PC-9 (cell line): ENCODE measurements at regions not wholly inside any gene's neighbourhood (a gene's known extent, or its start where the extent isn't known, plus 50 kb on each side); places are given as distances from the start of the nearest gene placed in this dataset.
"Not testable (repeated sequence)": the region's sequence is repeated elsewhere in the genome, so short reads cannot be mapped to it uniquely, and the experiment has no call there.

Experiments
- BruUV-seq: library from RNA; stranded (reverse); fragments of 400-500 nt; replicated peaks from 2 replicates; lab custom pipeline; 2021; lab: Mats Ljungman, UMichigan
- CTCF ChIA-PET: fragments of 300-600 bp; sonication (Branson Sonifier 250); formaldehyde crosslinking; loops from one replicate; lab custom pipeline; 2022; ENCODE audit warnings: antibody characterized with exemption; lab: Charles Lee
- POLR2A ChIA-PET: fragments of 300-600 bp; sonication (Branson Sonifier 250); formaldehyde crosslinking; loops from one replicate; lab custom pipeline; 2022; ENCODE audit warnings: antibody characterized with exemption; ENCODE audit not compliant: unreplicated experiment; lab: Charles Lee
- DNase-seq, 2 experiments: peaks; one replicate each; pipeline versions ENCODE4 v3.0.0 to v3.0.0-alpha.2; 2015 to 2022; ENCODE audit warnings: mixed read lengths in 1 of 2
- H2AFZ ChIP-seq: fragments of 200-600 bp; sonication (generic); 2 replicates; pipeline ENCODE4 v1.8.1; 2017; ENCODE audit warnings: antibody characterized with exemption
- H3F3A ChIP-seq: fragments of 200-600 bp; sonication (generic); 2 replicates; pipeline ENCODE4 v1.8.1; 2017; ENCODE audit warnings: antibody characterized with exemption, mild to moderate bottlenecking, low read depth; ENCODE audit not compliant: insufficient read depth
- H3K27ac ChIP-seq: fragments of 200-600 bp; sonication (generic); 2 replicates; pipeline ENCODE4 v1.6.1; 2016; ENCODE audit warnings: mixed run types
- H3K27me3 ChIP-seq: fragments of 200-600 bp; sonication (generic); 2 replicates; pipeline ENCODE4 v1.6.1; 2016; ENCODE audit warnings: low read depth, mixed run types; ENCODE audit not compliant: insufficient read depth
- H3K36me3 ChIP-seq: fragments of 200-600 bp; sonication (generic); 2 replicates; pipeline ENCODE4 v1.6.1; 2016; ENCODE audit warnings: low read depth, mixed run types
- H3K4me1 ChIP-seq: fragments of 200-600 bp; sonication (generic); replicated peaks from 2 replicates; pipeline ENCODE4 v1.6.1; 2016; ENCODE audit warnings: mixed run types; ENCODE audit not compliant: insufficient read depth
- H3K4me2 ChIP-seq: fragments of 200-600 bp; sonication (generic); 2 replicates; pipeline ENCODE4 v1.6.1; 2017; ENCODE audit warnings: mixed run types
- H3K4me3 ChIP-seq: fragments of 200-600 bp; sonication (generic); 2 replicates; pipeline ENCODE4 v1.6.1; 2016; ENCODE audit warnings: mixed run types
- H3K79me2 ChIP-seq: fragments of 200-600 bp; sonication (generic); 2 replicates; pipeline ENCODE4 v1.6.1; 2017; ENCODE audit warnings: low read depth, mixed run types
- H3K9me2 ChIP-seq: fragments of 200-600 bp; sonication (generic); 2 replicates; pipeline ENCODE4 v1.8.1; 2017; ENCODE audit warnings: mild to moderate bottlenecking; ENCODE audit not compliant: insufficient read depth
- H3K9me3 ChIP-seq: fragments of 200-600 bp; sonication (generic); 2 replicates; pipeline ENCODE4 v1.8.1; 2016; ENCODE audit warnings: low read depth; ENCODE audit not compliant: insufficient read depth
- H4K20me1 ChIP-seq: fragments of 200-600 bp; sonication (generic); 2 replicates; pipeline ENCODE4 v1.8.1; 2017; ENCODE audit not compliant: insufficient read depth
- CTCF ChIP-seq: fragments of 200-600 bp; sonication (generic); conservative IDR thresholded peaks from 2 replicates; pipeline ENCODE4 v1.6.1; 2017; ENCODE audit warnings: mixed run types, antibody characterized with exemption, mild to moderate bottlenecking, moderate library complexity
- EZH2 ChIP-seq: fragments of 200-600 bp; sonication (generic); IDR thresholded peaks from 2 replicates; pipeline ENCODE4 v1.8.0; 2017; ENCODE audit warnings: antibody characterized with exemption, low read depth
- intact Hi-C: fragments of 100-400 bp; cut with micrococcal nuclease; formaldehyde crosslinking; loops from one replicate; pipeline ENCODE4 v1.10.0; 2022; ENCODE audit not compliant: unreplicated experiment

GRCh38 chr2:158878003-158878402 is 82.9 kb downstream of the DAPL1 start:
- ChIA-PET POLR2A (no interaction called here), CTCF (interaction anchor here (0.7 kb wide), 1 partner anchor 191 kb away, joined by 4 read pairs; no protein-coding TSS in a partner anchor)
- DNase-seq = no peak
- no peaks in the 10 kb centered on the region for H3K9me2 ChIP-seq
- H3K4me2 ChIP-seq = no peak overlapping the region
- H2AFZ ChIP-seq = no peak overlapping the region
- no peak overlapping the region for H3K27ac ChIP-seq
- TF ChIP-seq CTCF = no peak
- TF ChIP-seq EZH2 = no peak
- BruUV-seq = no TSS peak
- H3K9me3 ChIP-seq = no peaks in the 10 kb centered on the region
- H3K4me3 ChIP-seq = no peak overlapping the region
- intact Hi-C loops = no loop called here
- no peaks in the 10 kb centered on the region for H4K20me1 ChIP-seq
- H3K79me2 ChIP-seq = no peaks in the 10 kb centered on the region
- no peaks in the 10 kb centered on the region for H3K4me1 ChIP-seq
- no peaks in the 10 kb centered on the region for H3K27me3 ChIP-seq
- no peaks in the 10 kb centered on the region for H3K36me3 ChIP-seq
- H3F3A ChIP-seq = no peaks in the 10 kb centered on the region

DNA sequence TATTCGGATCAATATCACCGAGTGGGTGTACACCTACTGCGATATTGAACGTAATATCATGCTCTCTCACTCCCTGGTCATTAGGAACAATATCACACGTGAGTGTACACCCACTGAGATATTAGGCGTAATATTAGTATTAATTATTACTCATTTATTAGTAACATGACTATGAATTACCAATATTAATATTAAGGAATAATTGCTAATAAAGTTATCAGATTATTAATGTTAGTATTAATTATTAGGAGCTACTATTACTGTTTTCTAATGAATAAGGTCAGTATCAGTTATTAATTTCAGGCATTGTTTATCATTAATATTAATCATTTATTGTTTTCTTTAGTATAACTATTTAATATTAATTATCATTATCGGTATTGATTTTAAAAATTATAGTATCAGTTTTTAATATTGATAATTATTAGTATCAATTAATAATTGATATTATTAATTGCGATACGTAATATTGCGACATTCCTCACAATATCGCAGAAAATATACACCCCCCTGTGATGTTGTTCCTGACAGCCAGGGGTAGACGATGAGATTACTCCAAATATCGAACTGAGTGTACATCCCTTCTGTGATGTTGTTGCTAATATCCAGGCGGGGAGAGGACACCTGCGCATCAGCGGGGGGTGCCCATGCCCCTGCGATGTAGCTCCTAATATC is 84.2 kb downstream of the DAPL1 start:
- no peaks in the 10 kb centered on the region for H3K36me3 ChIP-seq
- H3K9me3 ChIP-seq = no peaks in the 10 kb centered on the region
- no peak overlapping the region for H2AFZ ChIP-seq
- no peaks in the 10 kb centered on the region for H3K27me3 ChIP-seq
- no peaks in the 10 kb centered on the region for H3F3A ChIP-seq
- ChIA-PET POLR2A (no interaction called here), CTCF (no interaction called here)
- no peaks in the 10 kb centered on the region for H3K9me2 ChIP-seq
- H3K27ac ChIP-seq = no peak overlapping the region
- H4K20me1 ChIP-seq = no peaks in the 10 kb centered on the region
- H3K79me2 ChIP-seq = no peaks in the 10 kb centered on the region
- TF ChIP-seq EZH2 = no peak
- no peak for TF ChIP-seq CTCF
- intact Hi-C loops = no loop called here
- DNase-seq = no peak
- no peak overlapping the region for H3K4me2 ChIP-seq
- H3K4me3 ChIP-seq = no peak overlapping the region
- BruUV-seq = no TSS peak
- no peaks in the 10 kb centered on the region for H3K4me1 ChIP-seq

DNA sequence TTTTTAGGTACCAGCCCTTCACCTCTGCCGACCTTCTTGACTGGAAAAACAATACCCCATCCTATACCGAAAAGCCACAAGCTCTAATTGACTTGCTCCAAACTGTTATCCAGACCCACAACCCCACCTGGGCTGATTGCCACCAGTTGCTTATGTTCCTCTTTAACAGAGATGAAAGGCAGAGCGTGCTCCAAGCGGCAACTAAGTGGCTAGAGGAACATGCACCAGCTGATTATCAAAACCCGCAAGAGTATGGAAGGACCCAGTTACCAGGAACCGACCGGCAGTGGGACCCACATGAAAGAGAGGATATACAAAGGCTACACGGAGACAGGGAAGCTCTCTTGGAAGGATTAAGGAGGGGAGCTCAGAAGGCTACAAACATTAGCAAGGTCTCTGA is 86.1 kb upstream of the TANC1 start:
- Histone ChIP-seq H3K4me1 (peaks cover 28% of the 10 kb centered on the region), H3K4me2 (no peak overlapping the region), H3K79me2 (no peaks in the 10 kb centered on the region), H3K4me3 (no peak overlapping the region), H3K27me3 (no peaks in the 10 kb centered on the region), H3K27ac (no peak overlapping the region), H3K36me3 (no peaks in the 10 kb centered on the region), H3K9me2 (no peaks in the 10 kb centered on the region), H4K20me1 (no peaks in the 10 kb centered on the region), H3K9me3 (no peaks in the 10 kb centered on the region), H3F3A (peaks cover 10% of the 10 kb centered on the region; the same call in 1 of the 2 replicates), H2AFZ (no peak overlapping the region)
- ChIA-PET CTCF (no interaction called here), POLR2A (interaction anchor here (0.6 kb wide), 1 partner anchor 12 kb away, joined by 5 read pairs; no protein-coding TSS in a partner anchor)
- no peak for TF ChIP-seq EZH2
- no peak for TF ChIP-seq CTCF
- DNase-seq = no peak
- BruUV-seq = no TSS peak
- intact Hi-C loops = loop anchor here (10.0 kb wide), 1 partner anchor 1083 kb away; no protein-coding TSS in a partner anchor

- H2AFZ ChIP-seq, CTCF ChIA-PET, H4K20me1 ChIP-seq, BruUV-seq, H3K4me3 ChIP-seq, DNase-seq, H3K9me3 ChIP-seq, H3K79me2 ChIP-seq, H3K36me3 ChIP-seq, H3K9me2 ChIP-seq, H3K27me3 ChIP-seq, H3K4me2 ChIP-seq, POLR2A ChIA-PET, H3K27ac ChIP-seq: not testable (repeated sequence)
- intact Hi-C loops = loop anchor here (10.0 kb wide), 1 partner anchor 1080 kb away; no protein-coding TSS in a partner anchor
- peaks cover 33% of the 10 kb centered on the region for H3K4me1 ChIP-seq
- peaks cover 10% of the 10 kb centered on the region; the same call in 1 of the 2 replicates for H3F3A ChIP-seq
These were observed 83.9 kb upstream of the TANC1 start for GRCh38 chr2:158884552-158884951.
